H1 (cell line): ENCODE measurements at regions not wholly inside any gene's neighbourhood (a gene's known extent, or its start where the extent isn't known, plus 50 kb on each side); places are given as distances from the start of the nearest gene placed in this dataset.

ENCODE experiments used
- ATF3 ChIP-seq: IDR thresholded peaks from 2 replicates; pipeline ENCODE4 v1.6.1; 2011; ENCODE audit warnings: low read depth, mild to moderate bottlenecking, low read length; ENCODE audit not compliant: insufficient read depth
- BRCA1 ChIP-seq: IDR thresholded peaks from 2 replicates; pipeline ENCODE4 v1.6.1; 2012; ENCODE audit warnings: low read depth, low read length, improper control_type of control experiment
- CTCF ChIP-seq, 3 experiments: IDR thresholded peaks; 1 replicate in 2 of 3; 2 replicates in 1 of 3; pipeline versions ENCODE4 v1.5.1 to v1.6.1; 2011; ENCODE audit warnings: low read length in 3 of 3, mild to moderate bottlenecking in 3 of 3, inconsistent platforms in 2 of 3, low read depth in 1 of 3, moderate library complexity in 1 of 3; ENCODE audit not compliant: insufficient read depth in 1 of 3; ENCODE audit errors: control extremely low read depth in 1 of 3
- EP300 ChIP-seq, 2 experiments: IDR thresholded peaks; 1 replicate in 1 of 2; 2 replicates in 1 of 2; pipeline ENCODE4 v1.6.1; 2011 to 2012; ENCODE audit warnings: low read depth in 2 of 2, low read length in 2 of 2, mild to moderate bottlenecking in 2 of 2, borderline replicate concordance in 1 of 2, inconsistent platforms in 1 of 2, moderate library complexity in 1 of 2
- HDAC2 ChIP-seq, 2 experiments: fragments of 300-600 bp in 1 of 2; sonication (generic) in 1 of 2; IDR thresholded peaks; 2 replicates each; pipeline ENCODE4 v1.6.1; 2011 to 2012; ENCODE audit warnings: low read depth in 2 of 2, low read length in 2 of 2, mild to moderate bottlenecking in 2 of 2, moderate library complexity in 2 of 2, borderline replicate concordance in 1 of 2, inconsistent platforms in 1 of 2
- HDAC6 ChIP-seq: IDR thresholded peaks from one replicate; pipeline ENCODE4 v1.7.1; 2012; ENCODE audit warnings: low read depth, mild to moderate bottlenecking, inconsistent platforms, low read length, moderate library complexity
- MAX ChIP-seq: IDR thresholded peaks from 2 replicates; pipeline ENCODE4 v1.6.1; 2012; ENCODE audit warnings: inconsistent platforms
- PHF8 ChIP-seq: fragments of 200-600 bp; sonication (generic); conservative IDR thresholded peaks from 2 replicates; pipeline ENCODE4 v1.7.1; 2012; ENCODE audit warnings: low read depth, mild to moderate bottlenecking, inconsistent platforms, low read length, moderate library complexity
- POLR2A ChIP-seq, 2 experiments: IDR thresholded peaks; 1 replicate in 1 of 2; 2 replicates in 1 of 2; pipeline ENCODE4 v1.6.1; 2011; ENCODE audit warnings: low read depth in 2 of 2, low read length in 2 of 2, mild to moderate bottlenecking in 2 of 2; ENCODE audit errors: control extremely low read depth in 1 of 2
- POLR2AphosphoS5 ChIP-seq: IDR thresholded peaks from 2 replicates; pipeline ENCODE4 v1.6.1; 2011; ENCODE audit warnings: low read depth, low read length
- RFX5 ChIP-seq: IDR thresholded peaks from 2 replicates; pipeline ENCODE4 v1.6.1; 2011; ENCODE audit warnings: low read depth, low read length, improper control_type of control experiment, borderline replicate concordance
- SIN3A ChIP-seq, 2 experiments: IDR thresholded peaks in 1 of 2; conservative IDR thresholded peaks in 1 of 2; 2 replicates each; pipeline ENCODE4 v1.6.1; 2011 to 2012; ENCODE audit warnings: low read length in 2 of 2, improper control_type of control experiment in 1 of 2, low read depth in 1 of 2, mild to moderate bottlenecking in 1 of 2
- TAF1 ChIP-seq: IDR thresholded peaks from 2 replicates; pipeline ENCODE4 v1.6.1; 2011; ENCODE audit warnings: mild to moderate bottlenecking, low read depth, low read length
- YY1 ChIP-seq: IDR thresholded peaks from 2 replicates; pipeline ENCODE4 v1.6.1; 2011; ENCODE audit warnings: low read depth, mild to moderate bottlenecking, low read length

GRCh38 chr7:3176112-3177000, 124.7 kb upstream of the SDK1 start:
- TF ChIP-seq CTCF (IDR thresholded peaks at IDR 0.05; ENCODE audit: control extremely low read depth in 1 of 3, insufficient read depth in 1 of 3, low read depth in 1 of 3, low read length in 3 of 3) (no peak), POLR2AphosphoS5 (no peak), SIN3A (conservative IDR thresholded peaks at IDR 0.05 in 1 of 2, IDR thresholded peaks at IDR 0.05 in 1 of 2; ENCODE audit: low read depth in 1 of 2, low read length in 2 of 2) (no peak), RFX5 (no peak), BRCA1 (no peak), EP300 (IDR thresholded peaks at IDR 0.05; ENCODE audit: borderline replicate concordance in 1 of 2, low read depth in 2 of 2, low read length in 2 of 2) (no peak; a peak in 1 of 3 replicates), TAF1 (no peak), PHF8 (no peak), YY1 (no peak), HDAC6 (no peak), POLR2A (IDR thresholded peaks at IDR 0.05; ENCODE audit: control extremely low read depth in 1 of 2, low read depth in 2 of 2, low read length in 2 of 2) (no peak), ATF3 (no peak), HDAC2 (IDR thresholded peaks at IDR 0.05; ENCODE audit: borderline replicate concordance in 1 of 2, low read depth in 2 of 2, low read length in 2 of 2) (no peak), MAX (no peak)
